Fibroblast of villous mesenchyme (primary cell): ENCODE measurements at regions not wholly inside any gene's neighbourhood (a gene's known extent, or its start where the extent isn't known, plus 50 kb on each side); places are given as distances from the start of the nearest gene placed in this dataset.

ENCODE experiments used
- DNase-seq: peaks from one replicate; pipeline ENCODE4 v3.0.0-alpha.2; 2010; ENCODE audit warnings: low read depth
- H3K4me3 ChIP-seq: 2 replicates; pipeline ENCODE4 v1.5.1; 2011; ENCODE audit warnings: low read depth, mild to moderate bottlenecking, low read length
- TF ChIP-seq, protein P1 (sequence below): IDR thresholded peaks from 2 replicates; pipeline ENCODE4 v1.5.1; 2012; ENCODE audit warnings: low read depth, mild to moderate bottlenecking, low read length; ENCODE audit not compliant: insufficient read depth

DNA sequence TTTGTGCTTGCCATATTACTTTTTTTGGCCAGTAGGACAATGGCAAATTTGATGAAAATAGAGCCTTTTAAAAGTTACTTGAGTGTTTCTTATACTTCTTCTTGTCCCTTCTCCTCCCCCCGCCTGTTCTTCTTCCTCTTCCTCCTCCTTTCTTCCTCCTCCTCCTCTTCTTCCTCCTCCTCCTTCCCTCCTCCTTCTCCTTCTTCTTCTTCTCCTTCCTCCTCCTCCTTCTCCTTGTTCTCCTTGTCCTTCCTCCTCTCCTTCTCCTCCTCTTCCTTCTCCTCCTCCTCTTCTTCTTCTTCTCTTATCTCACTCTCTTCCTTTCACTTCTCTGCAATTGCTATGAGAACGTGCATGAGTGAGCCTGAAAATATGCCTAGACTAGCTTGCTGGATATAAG lies 466.2 kb upstream of the NR5A2 start:
- TF ChIP-seq, protein P1, sequence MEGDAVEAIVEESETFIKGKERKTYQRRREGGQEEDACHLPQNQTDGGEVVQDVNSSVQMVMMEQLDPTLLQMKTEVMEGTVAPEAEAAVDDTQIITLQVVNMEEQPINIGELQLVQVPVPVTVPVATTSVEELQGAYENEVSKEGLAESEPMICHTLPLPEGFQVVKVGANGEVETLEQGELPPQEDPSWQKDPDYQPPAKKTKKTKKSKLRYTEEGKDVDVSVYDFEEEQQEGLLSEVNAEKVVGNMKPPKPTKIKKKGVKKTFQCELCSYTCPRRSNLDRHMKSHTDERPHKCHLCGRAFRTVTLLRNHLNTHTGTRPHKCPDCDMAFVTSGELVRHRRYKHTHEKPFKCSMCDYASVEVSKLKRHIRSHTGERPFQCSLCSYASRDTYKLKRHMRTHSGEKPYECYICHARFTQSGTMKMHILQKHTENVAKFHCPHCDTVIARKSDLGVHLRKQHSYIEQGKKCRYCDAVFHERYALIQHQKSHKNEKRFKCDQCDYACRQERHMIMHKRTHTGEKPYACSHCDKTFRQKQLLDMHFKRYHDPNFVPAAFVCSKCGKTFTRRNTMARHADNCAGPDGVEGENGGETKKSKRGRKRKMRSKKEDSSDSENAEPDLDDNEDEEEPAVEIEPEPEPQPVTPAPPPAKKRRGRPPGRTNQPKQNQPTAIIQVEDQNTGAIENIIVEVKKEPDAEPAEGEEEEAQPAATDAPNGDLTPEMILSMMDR, result no peak
- no peak overlapping the region for H3K4me3 ChIP-seq
- no peak for DNase-seq

DNA sequence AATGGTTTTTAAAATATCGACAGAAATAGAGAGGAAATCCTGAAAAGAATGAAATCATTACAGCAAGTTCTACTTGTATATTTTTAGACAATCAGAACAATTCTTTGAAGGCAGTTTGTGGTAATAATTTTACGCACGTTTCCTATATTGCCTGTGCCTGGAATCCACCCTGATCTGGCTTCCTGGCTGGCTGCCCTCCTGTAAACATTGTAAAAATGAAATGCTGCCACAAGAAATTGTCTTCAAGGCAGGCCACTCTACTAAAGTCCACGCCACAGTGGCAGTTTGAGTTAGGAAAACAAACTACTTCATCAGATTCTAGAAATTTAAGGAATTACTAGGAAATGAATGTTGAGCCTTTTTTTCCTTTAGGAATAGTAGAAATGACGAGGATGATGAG lies 454.5 kb upstream of the NR5A2 start:
- TF ChIP-seq, protein P1, result no peak
- DNase-seq, result no peak
- no peak overlapping the region for H3K4me3 ChIP-seq

DNA sequence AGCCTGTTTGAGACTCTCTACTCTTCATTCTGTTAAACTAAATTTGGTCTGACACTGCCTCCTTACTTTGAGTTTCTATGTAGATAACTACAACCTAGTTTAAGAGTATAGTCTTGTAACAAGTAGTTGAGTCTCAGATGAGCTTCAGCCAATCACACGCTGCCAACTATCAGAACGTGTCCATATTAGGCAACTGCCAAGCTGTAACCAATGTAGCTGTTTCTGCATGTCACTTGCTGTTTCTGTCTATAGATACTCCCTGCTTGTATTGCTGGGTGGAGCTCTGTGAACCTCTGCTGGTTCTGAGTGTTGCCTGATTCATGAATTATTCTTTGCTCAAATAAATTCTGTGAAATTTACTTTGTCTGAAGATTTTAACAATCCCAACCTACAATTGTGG lies 452.6 kb upstream of the NR5A2 start:
- H3K4me3 ChIP-seq, result no peak overlapping the region
- DNase-seq, result no peak
- TF ChIP-seq, protein P1, result no peak

DNA sequence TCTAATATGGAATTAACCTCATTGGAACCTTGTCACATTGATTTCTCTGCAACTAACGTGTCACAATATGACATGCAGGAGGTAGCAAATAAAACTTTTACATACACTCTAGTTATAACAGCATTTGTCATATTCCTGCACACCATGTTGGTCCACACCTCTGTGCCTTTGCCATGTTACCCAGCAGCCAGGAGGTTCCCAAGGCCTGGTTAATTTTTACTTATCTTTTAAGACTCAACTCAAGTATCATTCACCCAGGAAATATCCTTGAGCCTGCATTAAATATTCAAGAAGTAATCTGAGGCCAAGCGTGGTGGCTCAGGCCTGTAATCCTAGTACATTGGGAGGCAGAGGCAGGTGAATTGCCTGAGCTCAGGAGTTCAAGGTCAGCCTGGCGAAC lies 447.2 kb upstream of the NR5A2 start:
- TF ChIP-seq, protein P1, result no peak
- H3K4me3 ChIP-seq, result no peak overlapping the region
- no peak for DNase-seq

DNA sequence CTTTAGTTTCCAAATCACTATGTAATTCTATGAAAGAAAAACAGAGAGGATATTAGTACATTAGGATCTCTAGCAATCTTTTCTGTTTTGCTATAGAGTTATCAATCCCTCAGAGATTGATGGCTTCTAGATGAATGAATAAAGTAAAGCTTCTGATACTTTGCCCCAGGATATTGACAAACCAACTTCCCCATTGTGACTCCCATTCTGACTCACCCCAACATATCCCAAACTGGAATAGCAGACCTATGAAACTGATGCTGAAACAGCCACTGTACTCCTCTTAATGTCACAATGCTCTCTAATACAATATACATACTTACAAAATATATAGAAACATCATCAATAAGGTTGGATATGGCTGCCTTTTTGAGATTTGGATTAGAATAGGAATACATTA lies 442.1 kb upstream of the NR5A2 start:
- no peak for DNase-seq
- H3K4me3 ChIP-seq, result no peak overlapping the region
- TF ChIP-seq, protein P1, result no peak

DNA sequence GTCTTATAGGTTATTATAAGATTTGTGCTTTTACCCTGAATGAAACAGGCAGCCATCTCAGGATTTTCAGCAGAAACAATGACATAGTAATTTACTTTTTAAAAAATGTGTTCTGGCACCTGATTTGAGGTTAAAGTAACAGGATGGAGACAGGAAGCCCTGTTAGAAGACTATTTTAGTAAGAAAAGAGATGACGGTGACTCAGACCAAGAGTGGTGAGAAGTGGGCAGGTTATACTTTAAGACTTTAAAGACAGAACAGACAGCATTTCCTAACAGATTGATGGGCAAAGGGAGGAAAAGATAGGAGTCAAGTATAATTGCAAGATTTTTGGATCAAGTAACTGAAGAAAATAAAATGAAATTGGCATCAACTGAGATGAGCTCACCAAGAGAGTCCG lies 436.8 kb upstream of the NR5A2 start:
- TF ChIP-seq, protein P1, result no peak
- DNase-seq, result no peak
- no peak overlapping the region for H3K4me3 ChIP-seq

DNA sequence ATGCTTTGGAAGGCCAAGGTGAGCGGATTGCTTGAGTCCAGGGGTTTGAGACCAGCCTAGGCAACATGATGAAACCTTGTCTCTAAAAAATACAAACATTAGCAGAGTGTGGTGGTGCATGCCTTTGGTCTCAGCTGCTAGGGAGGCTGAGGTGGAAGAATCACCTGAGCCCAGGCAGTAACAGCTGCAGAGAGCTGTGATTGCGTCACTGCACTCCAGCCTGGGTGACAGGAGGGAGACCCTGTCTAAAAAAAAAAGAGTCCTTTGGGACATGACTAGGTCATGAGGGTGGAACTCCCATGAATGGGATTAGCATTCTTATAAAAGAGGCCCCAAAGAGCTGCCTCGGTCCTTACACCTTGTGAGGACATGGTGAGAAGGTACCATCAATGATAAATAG lies 436.0 kb upstream of the NR5A2 start:
- H3K4me3 ChIP-seq, result no peak overlapping the region
- TF ChIP-seq, protein P1, result no peak

More for the DNA sequence above, 436.0 kb upstream of the NR5A2 start:
- DNase-seq, result no peak
